GM13977 (cell line): ENCODE measurements at regions not wholly inside any gene's neighbourhood (a gene's known extent, or its start where the extent isn't known, plus 50 kb on each side); places are given as distances from the start of the nearest gene placed in this dataset.
"Not testable (repeated sequence)": the region's sequence is repeated elsewhere in the genome, so short reads cannot be mapped to it uniquely, and the experiment has no call there.

Experiments
- DNase-seq: peaks from one replicate; pipeline ENCODE4 v3.0.0; 2012; ENCODE audit warnings: low spot score
- CTCF ChIP-seq: IDR thresholded peaks from 2 replicates; pipeline ENCODE4 v1.5.1; 2012; ENCODE audit warnings: mild to moderate bottlenecking, control low read depth; ENCODE audit not compliant: insufficient read depth; ENCODE audit errors: extremely low read depth, missing control alignments
- in situ Hi-C: fragments of 300-500 bp; cut with MboI; formaldehyde crosslinking; loops from one replicate; pipeline ENCODE4 v1.12.0; 2022; ENCODE audit warnings: low sequenced_read_pairs, low pct_unique_long_range_greater_than_20kb, mixed read lengths, inconsistent platforms; ENCODE audit not compliant: unreplicated experiment

DNA sequence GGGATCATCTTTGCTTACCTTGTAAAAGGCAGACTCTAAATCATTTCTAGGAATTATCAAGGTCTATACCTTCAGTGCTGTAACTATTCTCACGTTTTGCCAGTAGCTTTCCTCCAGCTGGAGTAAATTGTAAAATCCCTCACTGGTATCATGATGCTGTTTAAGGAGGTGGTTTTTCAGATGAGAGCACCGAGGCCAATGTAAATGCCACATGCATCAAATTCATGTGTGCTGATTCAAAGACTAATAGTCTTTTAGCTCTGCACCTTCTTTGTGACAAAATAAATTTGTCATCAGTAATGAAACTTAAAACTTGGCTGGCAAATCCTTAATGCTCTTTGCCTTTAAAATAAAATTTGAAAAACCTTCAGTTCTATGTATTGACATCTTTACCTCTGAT, 503.8 kb downstream of the SETD4 start:
- DNase-seq: no peak
- no peak for TF ChIP-seq CTCF
- in situ Hi-C loops: no loop called here

GRCh38 chr21:35552483-35552882, 503.4 kb upstream of the RUNX1 start:
- in situ Hi-C loops: not testable (repeated sequence)

DNA sequence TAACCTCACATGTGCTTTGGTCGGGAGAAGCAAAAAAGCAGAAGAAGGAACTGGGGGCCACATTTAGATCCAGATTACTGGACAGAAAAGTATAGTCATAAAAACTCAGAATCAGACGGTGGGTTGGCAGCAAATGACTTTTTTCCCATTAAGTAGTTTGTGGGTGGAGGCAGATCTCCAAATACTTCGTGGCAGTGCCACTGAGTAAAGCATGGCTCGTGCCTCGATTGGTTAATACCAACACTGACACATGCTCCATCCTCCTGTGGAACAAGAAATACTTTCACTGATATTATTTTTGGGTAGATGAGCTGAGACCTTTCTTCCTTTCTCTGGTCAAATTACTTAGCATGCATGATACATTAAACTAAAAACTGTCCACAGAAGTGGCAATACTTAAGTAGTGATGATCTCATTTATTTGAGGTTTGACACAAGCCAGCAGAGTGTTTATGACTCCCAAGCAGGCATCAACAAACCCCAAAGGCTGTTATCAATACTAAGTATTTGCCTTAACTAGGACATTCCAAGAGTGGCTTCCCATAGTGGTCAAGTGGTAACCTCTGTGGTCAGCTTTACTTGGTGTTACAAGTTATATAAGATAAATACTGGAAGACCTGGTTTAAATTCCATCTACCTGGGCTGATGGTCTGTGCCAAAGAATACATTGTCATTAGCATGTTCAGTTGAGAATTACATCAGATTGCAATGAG, 500.0 kb upstream of the RUNX1 start:
- TF ChIP-seq CTCF: no peak
- no peak for DNase-seq
- in situ Hi-C loops: no loop called here

More at GRCh38 chr21:35552483-35552882, 503.4 kb upstream of the RUNX1 start:
- not testable (repeated sequence) for DNase-seq

- in situ Hi-C loops: no loop called here
Measured at GRCh38 chr21:35547946-35548774, 499.1 kb upstream of the RUNX1 start.

DNA sequence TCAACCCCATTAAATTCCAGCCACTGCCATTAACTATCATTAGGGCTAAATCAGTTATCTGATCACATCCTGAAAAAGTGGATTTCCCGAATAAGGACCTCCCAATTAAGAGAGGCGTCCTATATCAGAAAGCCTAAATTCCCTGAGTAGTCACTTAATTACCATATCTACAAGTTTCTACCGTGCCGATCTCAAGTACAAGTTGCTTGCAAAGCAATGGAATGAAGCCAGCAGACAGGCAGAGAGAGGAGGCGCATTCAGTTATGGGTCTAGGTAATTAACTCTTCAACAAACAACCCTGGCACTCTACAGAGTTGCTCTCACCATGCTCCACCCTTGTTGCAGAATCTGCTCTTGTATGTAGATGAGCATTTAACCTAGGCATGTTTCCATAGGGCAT, 494.6 kb upstream of the RUNX1 start:
- in situ Hi-C loops: no loop called here
- TF ChIP-seq CTCF: no peak
- no peak for DNase-seq

More at GRCh38 chr21:35547946-35548774, 499.1 kb upstream of the RUNX1 start:
- DNase-seq: no peak
- TF ChIP-seq CTCF: no peak

DNA sequence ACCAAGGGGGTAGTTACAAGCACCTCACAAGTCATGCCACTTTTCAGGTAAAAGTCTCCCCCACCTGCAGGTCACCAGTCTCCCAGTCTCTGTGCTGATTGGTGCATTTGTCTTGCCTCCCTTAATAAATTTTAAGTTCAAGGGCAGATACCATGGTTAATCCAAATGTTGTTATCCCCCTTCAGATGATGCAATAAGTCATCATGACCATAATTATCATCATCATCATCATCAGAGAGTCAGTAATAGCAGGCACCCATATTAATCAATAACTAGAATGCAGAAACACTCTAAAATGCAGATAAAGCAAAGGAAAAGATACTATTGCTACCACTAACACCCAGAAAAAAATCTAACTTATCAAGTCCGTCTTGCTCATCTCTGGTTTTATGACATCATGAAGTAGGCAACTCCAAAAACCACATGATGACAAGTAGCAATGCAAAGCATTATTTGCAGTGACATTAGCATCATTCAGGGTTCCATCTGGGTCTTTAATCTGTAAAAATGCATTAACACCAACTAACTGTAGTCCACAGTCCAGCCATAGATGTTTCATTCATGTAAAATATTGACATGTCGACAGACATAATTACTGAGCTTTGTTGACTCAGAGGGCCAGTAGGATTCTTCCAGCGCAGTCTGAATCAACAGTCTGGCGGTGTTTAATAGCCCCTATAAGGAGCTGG, 492.0 kb upstream of the RUNX1 start:
- in situ Hi-C loops: no loop called here
- no peak for DNase-seq
- TF ChIP-seq CTCF: no peak
